HG03432 (cell line): ENCODE measurements at regions not wholly inside any gene's neighbourhood (a gene's known extent, or its start where the extent isn't known, plus 50 kb on each side); places are given as distances from the start of the nearest gene placed in this dataset.
A peak's percentile ranks its signal among the peaks of the same experiment; 100 is the strongest.
"Not testable (repeated sequence)": the region's sequence is repeated elsewhere in the genome, so short reads cannot be mapped to it uniquely, and the experiment has no call there.

Source experiments
- ATAC-seq: cut with Tn5 transposase; IDR thresholded peaks from one replicate; pipeline ENCODE4 v1.9.1; 2021; ENCODE audit warnings: mild to moderate bottlenecking, moderate library complexity; ENCODE audit not compliant: unreplicated experiment

DNA sequence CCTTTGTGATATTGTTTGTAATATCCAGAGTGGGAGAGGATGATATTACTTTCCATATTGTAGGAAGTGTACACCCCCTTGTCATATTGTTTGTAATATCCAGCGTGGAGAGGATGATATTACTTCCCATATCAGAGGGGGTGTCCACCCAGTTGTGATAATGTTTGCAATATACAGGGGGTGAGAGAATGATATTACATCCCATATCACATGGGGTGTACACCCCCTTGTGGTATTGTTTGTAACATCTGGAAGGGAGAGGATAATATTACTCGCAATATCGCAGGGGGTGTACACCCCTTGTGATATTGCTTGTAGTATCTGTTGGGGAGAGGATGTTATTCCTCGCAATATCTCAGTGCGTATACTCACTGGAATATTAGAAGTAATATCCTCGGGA lies 61.5 kb downstream of the PRSS23 start:
- no peak for ATAC-seq

DNA sequence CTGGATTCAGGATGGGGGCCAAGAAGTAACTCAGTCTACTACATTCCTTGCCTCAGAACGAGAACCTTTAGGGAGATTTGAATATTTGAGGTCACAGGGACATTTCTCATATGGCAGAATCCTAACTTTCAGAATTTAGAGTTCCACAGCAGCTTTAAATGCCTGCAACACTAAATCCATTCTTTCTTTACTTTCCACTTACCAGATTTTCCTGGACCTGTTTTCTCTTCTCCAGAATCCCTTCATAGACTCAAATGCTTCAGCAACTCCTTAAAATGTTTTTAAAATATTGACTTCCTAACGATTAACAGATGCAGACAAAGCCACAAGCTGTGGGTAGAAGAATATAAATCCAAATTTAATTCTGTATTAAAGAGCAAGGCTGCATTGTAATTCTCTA lies 63.1 kb downstream of the PRSS23 start:
- ATAC-seq = no peak

DNA sequence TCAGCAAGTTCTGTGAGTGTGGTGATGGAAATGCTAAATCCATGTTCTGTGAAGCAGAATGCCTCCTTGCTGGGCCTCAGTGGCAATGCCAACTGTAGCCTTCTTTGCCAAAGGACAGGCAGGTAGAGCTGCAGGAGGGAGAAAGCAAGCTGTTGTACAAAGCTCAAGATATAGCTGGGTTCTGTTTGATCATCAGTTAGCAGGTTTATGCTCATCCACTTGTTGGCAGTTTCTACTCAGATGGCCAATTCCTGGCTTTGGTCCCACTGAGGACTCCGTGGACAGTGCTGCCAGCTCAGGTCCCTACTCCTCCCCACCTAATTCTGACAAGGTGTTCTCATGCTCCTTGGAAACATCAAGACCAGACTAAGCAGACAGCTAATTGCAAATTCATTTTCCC lies 65.1 kb downstream of the PRSS23 start:
- ATAC-seq = no peak

DNA sequence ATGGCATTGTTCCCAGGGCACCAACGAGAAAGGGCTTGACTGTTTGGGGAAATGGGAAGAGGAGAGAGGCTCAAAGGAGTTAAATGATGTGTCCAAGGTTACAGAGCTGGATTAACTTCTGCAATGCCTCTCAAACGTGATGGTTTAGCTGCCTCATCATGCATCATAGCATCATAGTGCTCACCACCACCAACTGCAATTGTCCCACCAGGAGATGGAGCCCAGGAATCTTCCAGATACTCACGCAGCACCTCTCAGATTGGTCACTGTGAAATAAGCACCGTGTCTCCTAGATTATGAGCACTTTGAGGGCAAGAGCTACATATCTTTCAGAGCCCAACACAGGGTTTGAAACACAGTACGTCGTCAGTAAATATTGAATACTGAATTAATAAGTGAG lies 69.2 kb downstream of the PRSS23 start:
- ATAC-seq = peak; percentile 7

GRCh38 chr11:86869966-86870570 lies 69.7 kb downstream of the PRSS23 start:
- ATAC-seq = peak; percentile 82

DNA sequence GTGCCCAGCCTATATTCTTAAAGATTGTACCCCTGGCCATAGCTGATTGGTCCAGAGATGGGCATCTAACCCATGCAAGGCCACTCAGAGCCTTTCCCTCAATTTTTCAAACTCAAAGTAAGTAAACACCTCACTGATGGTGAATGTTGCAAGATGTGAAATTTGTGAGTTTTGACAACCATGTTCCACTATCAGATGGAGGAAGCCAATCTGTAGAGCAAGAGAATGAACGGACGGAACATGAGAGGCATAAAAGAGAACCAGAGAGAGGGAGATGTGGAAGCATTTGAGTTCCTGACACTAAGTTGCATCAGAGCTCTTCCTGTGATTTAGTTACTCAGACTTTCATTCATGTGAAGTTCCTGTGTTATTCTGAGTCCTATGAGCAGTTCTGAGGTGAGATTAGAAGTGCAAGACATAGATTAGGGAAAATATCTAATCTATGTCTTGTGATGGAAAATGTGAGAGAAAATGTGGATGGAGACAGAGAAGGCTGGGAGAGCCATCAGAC lies 73.3 kb downstream of the PRSS23 start:
- ATAC-seq = no peak

- ATAC-seq = no peak
Observed at GRCh38 chr11:86874304-86875056, 74.1 kb downstream of the PRSS23 start.

- no peak for ATAC-seq
Observed at GRCh38 chr11:86876716-86877234, 76.4 kb downstream of the PRSS23 start.

DNA sequence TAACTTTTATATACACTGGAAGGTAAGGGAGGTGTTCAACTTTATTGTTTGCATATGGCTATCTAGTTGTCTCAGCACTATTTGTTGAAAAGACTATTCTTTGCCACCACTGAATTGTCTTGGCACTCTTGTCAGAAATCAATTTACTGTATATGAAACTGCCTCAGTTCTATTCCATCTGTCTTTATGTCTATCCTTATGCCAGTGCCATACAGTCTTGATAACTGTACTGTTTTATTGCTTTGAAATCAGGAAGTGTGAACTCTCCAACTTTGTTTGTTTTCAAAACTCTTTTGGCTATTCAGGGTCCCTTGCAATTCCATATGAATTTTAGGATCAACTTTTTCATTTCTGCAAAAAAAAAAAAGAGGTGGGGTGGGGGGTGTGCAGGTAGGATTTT lies 77.2 kb downstream of the PRSS23 start:
- no peak for ATAC-seq

DNA sequence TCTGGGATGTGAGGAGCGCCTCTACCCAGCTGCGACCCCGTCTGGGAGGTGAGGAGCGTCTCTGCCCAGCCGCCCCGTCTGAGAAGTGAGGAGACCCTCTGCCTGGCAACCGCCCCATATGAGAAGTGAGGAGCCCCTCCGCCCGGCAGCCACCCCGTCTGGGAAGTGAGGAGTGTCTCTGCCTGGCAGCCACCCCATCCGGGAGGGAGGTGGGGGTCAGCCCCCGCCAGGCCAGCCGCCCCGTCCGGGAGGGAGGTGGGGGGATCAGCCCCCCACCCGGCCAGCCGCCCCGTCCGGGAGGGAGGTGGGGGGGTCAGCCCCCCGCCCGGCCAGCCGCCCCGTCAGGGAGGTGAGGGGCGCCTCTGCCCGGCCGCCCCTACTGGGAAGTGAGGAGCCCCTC lies 76.0 kb downstream of the FZD4 start:
- not testable (repeated sequence) for ATAC-seq

DNA sequence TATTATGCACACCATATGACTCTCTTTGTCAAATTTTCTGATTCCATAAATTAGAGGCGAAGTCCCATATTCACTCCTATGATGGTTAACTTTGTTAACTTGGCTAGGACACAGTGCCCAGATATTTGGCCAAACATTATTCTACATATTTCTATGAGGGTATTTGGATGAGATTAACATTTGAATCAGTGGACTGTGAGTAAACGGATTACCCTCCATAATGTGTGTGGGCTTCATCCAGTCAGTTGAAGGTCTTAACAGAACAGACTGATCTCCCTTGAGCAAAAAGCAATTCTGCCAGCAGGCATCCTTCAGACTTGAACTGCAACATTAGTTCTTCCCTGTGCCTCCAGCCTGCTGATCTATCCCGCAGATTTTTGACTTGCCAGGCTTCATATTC lies 69.9 kb downstream of the FZD4 start:
- ATAC-seq = no peak

- no peak for ATAC-seq
Observed at GRCh38 chr11:86888164-86889000, 66.8 kb downstream of the FZD4 start.

DNA sequence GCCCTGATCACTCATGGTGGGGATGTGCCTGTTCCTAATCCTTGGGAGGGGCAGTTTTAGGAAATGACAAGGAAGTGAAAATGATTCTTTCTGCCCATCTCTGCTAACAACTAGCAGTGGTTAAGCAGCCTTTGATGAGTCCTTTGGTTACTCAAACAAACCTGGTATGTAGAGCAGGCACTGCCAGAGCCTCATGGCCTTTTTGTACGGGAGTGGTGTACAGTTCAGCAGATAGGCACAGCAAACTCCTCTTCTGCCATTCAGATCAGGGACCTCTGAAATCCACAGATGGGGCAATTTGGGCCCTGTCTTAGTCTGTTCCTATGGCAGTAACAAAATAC lies 66.2 kb downstream of the FZD4 start:
- no peak for ATAC-seq

DNA sequence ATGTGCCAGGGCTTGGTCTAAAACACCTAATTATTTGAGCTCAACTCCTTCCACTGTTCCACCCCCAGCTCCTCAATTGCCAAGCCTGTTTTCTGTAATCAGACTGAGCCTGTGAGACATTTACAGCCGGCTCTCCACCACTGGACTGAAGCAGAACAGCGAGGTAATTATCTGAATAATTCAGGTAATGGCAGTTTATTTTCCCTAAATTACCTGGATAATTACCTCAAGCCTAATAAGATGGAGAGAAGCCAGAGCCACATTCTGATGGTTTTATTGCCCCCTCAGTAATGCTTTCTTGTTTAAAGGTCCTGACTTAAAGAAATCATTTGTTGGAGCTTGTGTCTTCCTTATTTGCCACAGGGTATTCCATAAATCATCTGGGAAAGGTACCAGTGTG lies 64.2 kb downstream of the FZD4 start:
- no peak for ATAC-seq

GRCh38 chr11:86893235-86893634 lies 62.0 kb downstream of the FZD4 start:
- no peak for ATAC-seq
